ENCODE measurements at regions not wholly inside any gene's neighbourhood (a gene's known extent, or its start where the extent isn't known, plus 50 kb on each side); places are given as distances from the start of the nearest gene placed in this dataset.
"Not testable (repeated sequence)": the region's sequence is repeated elsewhere in the genome, so short reads cannot be mapped to it uniquely, and the experiment has no call there.

DNA sequence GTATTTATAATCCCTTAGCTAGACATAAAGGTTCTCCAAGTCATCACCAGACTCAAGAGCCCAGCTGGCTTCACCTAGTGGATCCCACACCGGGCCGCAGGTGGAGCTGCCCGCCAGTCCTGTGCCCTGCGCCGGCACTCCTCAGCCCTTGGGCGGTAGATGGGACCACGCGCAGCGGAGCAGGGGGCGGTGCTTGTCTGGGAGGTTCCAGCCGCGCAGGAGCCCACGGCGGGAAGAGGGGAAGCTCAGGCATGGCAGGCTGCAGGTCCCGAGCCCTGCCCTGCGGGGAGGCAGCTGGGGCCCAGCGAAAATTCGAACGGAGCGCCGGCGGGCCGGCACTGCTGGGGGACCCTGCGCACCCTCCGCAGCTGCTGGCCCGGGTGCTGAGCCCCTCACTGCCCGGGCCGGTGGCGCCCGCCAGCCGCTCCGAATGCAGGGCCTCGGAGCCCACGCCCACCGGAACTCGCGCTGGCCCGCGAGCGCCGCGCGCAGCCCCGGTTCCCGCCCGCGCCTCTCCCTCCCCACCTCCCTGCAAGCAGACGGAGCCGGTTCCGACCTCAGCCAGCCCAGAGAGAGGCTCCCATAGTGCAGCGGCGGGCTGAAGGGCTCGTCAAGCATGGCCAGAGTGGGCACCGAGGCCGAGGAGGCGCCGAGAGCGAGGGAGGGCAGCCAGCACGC, 675.6 kb downstream of the REEP3 start:
- intact Hi-C loops (cut with DNase I), result no loop called here
- ATAC-seq, result no peak
- Histone ChIP-seq H3K4me1 (no peaks in the 10 kb centered on the region), H3K4me3 (no peak overlapping the region), H3K36me3 (replicated peaks in 1 of 2; ENCODE audit: insufficient read depth in 1 of 2, low read depth in 2 of 2) (no peaks in the 10 kb centered on the region), H3K9me3 (no peaks in the 10 kb centered on the region), H3K27ac (no peak overlapping the region), H3K27me3 (no peaks in the 10 kb centered on the region)
- no peak for TF ChIP-seq POLR2A (IDR thresholded peaks at IDR 0.05)
- TF ChIP-seq, protein P1, sequence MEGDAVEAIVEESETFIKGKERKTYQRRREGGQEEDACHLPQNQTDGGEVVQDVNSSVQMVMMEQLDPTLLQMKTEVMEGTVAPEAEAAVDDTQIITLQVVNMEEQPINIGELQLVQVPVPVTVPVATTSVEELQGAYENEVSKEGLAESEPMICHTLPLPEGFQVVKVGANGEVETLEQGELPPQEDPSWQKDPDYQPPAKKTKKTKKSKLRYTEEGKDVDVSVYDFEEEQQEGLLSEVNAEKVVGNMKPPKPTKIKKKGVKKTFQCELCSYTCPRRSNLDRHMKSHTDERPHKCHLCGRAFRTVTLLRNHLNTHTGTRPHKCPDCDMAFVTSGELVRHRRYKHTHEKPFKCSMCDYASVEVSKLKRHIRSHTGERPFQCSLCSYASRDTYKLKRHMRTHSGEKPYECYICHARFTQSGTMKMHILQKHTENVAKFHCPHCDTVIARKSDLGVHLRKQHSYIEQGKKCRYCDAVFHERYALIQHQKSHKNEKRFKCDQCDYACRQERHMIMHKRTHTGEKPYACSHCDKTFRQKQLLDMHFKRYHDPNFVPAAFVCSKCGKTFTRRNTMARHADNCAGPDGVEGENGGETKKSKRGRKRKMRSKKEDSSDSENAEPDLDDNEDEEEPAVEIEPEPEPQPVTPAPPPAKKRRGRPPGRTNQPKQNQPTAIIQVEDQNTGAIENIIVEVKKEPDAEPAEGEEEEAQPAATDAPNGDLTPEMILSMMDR (IDR thresholded peaks at IDR 0.05), result no peak
- DNase-seq, result no peak
- WGBS, 2 donors, result 94 to 96% methylated on average over 23 to 38 of the region's 59 CpGs

DNA sequence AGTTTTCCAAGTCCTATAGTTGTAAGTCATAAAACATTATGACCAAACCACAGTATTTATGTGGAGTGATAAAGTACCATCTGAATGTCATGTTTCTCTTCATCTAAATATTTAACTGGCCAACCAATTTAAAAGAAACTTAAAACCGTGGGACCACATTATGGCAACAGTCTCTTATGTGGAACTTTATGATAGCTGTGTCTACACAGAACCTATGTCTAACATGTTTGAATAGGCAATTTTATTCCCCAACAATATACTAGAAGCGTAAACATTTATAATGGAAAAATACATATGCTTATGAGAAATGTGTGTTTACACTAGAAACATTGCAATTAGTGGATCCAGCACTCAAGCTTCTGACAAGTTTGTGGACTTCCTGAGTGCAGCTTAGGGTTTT, 680.7 kb downstream of the REEP3 start:
- intact Hi-C loops (cut with DNase I), result no loop called here
- Histone ChIP-seq H3K9me3 (no peaks in the 10 kb centered on the region), H3K27me3 (no peaks in the 10 kb centered on the region), H3K4me3 (no peak overlapping the region), H3K36me3 (replicated peaks in 1 of 2; ENCODE audit: insufficient read depth in 1 of 2, low read depth in 2 of 2) (no peaks in the 10 kb centered on the region), H3K27ac (no peak overlapping the region), H3K4me1 (no peaks in the 10 kb centered on the region)
- DNase-seq (no peak), ATAC-seq (no peak)
- no peak for TF ChIP-seq POLR2A (IDR thresholded peaks at IDR 0.05)
- TF ChIP-seq, protein P1 (IDR thresholded peaks at IDR 0.05), result no peak
- WGBS, 2 donors, result 76 to 82% methylated on average over 2 of the region's 2 CpGs

DNA sequence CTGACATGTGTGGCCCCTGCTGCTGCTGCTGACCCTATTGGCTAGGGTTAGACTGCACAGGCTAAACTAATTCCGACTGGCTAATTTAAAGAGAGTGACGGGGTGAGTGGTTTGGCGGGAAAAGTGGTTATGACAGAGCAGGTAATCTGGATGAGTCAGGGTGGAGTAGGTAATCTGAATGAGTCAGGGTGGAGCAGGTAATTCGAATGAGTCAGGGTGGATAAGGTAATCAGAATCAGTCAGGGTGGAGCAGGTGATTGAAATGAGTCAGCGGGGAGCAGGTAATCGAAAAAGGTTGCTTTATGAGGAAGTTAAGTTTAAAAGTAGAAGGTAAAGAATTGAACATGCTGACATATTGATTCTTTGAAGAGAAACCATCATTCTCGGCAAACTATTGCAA, 683.3 kb downstream of the REEP3 start:
- 69 to 86% methylated on average over 7 of the region's 7 CpGs for WGBS, 2 donors
- H3K4me3 ChIP-seq; DNase-seq; intact Hi-C loops (cut with DNase I); H3K4me1 ChIP-seq; H3K27me3 ChIP-seq; H3K36me3 ChIP-seq (replicated peaks in 1 of 2; ENCODE audit: insufficient read depth in 1 of 2, low read depth in 2 of 2); H3K27ac ChIP-seq; H3K9me3 ChIP-seq; ATAC-seq: not testable (repeated sequence)

DNA sequence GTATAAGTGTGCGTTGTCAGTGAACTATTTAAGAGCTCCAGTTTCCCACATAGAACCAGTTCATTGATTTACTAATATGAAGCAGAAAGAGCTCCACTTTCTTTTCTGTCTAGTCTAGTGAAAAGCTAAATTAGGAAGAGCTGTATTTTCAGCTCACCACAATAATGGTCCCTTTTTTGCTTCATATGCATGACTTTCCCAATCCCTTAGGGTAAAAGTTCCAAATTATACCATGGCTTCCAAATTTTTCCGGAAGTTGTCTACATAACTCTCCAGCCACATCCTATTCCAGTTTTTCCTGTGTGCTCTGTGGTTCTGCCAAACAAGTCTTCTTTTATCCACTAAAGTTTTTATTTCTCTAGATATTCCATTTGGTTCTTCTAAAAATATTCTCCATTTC, 685.2 kb downstream of the REEP3 start:
- H3K27me3 ChIP-seq, result no peaks in the 10 kb centered on the region
- H3K4me3 ChIP-seq, result no peak overlapping the region
- WGBS, 2 donors, result 86% methylated on average over 2 of the region's 2 CpGs
- H3K36me3 ChIP-seq (replicated peaks in 1 of 2; ENCODE audit: insufficient read depth in 1 of 2, low read depth in 2 of 2), result no peaks in the 10 kb centered on the region
- no peak overlapping the region for H3K27ac ChIP-seq
- no peak for DNase-seq
- ATAC-seq, result no peak
- intact Hi-C loops (cut with DNase I), result no loop called here
- no peaks in the 10 kb centered on the region for H3K9me3 ChIP-seq
- no peaks in the 10 kb centered on the region for H3K4me1 ChIP-seq
- TF ChIP-seq, protein P1 (IDR thresholded peaks at IDR 0.05), result no peak
- TF ChIP-seq POLR2A (IDR thresholded peaks at IDR 0.05), result no peak

DNA sequence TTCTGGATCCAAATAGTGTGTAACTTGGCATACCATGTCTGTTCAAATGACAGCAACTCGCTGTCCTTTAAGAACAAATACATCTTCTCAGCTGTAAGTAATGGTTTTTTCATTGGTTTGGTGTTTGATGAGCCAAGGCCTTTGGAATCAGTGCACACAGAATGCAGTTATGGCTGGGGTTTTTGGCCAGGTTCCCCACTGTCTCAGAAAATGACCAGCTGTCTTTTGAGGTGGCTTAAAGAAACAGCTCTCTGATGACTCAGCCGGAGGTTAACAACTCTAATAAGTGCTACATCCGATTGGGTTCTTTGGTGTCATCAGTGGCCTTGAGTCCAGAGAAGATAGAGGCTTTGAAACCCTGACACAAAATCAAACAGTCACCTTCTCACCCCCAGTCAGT, 688.4 kb downstream of the REEP3 start:
- Histone ChIP-seq H3K36me3 (replicated peaks in 1 of 2; ENCODE audit: insufficient read depth in 1 of 2, low read depth in 2 of 2) (no peaks in the 10 kb centered on the region), H3K27me3 (no peaks in the 10 kb centered on the region), H3K27ac (no peak overlapping the region), H3K4me3 (no peak overlapping the region), H3K4me1 (no peaks in the 10 kb centered on the region), H3K9me3 (no peaks in the 10 kb centered on the region)
- peak in 2 of 4 donors; percentile 21 to 25 for DNase-seq
- no peak for ATAC-seq
- TF ChIP-seq, protein P1 (IDR thresholded peaks at IDR 0.05), result no peak
- TF ChIP-seq POLR2A (IDR thresholded peaks at IDR 0.05), result no peak
- WGBS, 2 donors, result 32 to 60% methylated on average over 3 of the region's 3 CpGs
- intact Hi-C loops (cut with DNase I), result no loop called here

All from body of pancreas (tissue), 4 donors.